Caki2 (cell line): ENCODE measurements at regions not wholly inside any gene's neighbourhood (a gene's known extent, or its start where the extent isn't known, plus 50 kb on each side); places are given as distances from the start of the nearest gene placed in this dataset.

Experiments
- DNase-seq: peaks from one replicate; pipeline ENCODE4 v3.0.0-alpha.2; 2015; ENCODE audit warnings: low read depth
- in situ Hi-C: cut with HindIII; loops from 2 replicates; pipeline ENCODE4 v1.10.0; 2016; ENCODE audit warnings: low sequenced_read_pairs, low pct_unique_long_range_greater_than_20kb, mixed read lengths

DNA sequence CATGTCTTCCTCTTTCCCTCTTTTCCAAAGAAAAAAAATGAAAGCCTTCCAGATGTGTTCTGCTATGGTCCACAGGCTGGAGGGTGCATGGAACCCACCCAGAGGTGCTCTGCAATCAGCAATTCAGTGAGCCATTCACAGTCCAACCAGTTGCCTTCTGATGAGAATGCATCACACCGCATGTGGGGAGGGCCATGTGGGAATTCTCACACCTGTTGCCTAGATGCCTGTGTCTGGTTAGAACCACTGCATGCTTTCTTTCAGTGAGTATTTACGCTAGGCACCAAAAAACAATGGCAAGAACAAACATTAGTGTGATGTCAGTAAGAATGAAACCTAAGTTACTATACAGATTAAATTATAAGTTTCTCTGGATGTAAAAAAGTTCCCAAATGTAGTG, 311.6 kb upstream of the CDYL start:
- in situ Hi-C loops = no loop called here
- no peak for DNase-seq

DNA sequence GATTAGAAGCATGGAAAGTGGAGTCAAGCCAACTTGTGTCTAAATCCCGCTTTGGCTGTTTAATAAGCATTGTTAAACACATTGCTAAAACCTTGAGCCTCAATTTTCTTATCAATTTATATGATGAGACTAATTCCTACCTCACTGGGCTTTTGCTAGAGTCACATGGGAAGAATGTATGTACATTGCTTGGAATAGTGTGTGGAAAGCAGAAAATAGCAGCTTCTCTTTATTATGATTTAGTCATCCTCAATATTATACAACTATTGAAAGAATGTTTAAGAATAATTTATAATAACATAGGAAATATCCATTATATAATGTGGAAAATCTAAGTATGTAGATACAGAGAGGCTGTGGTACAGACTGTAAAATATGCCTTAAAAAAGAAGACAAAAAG, 313.0 kb upstream of the CDYL start:
- in situ Hi-C loops = no loop called here
- no peak for DNase-seq

DNA sequence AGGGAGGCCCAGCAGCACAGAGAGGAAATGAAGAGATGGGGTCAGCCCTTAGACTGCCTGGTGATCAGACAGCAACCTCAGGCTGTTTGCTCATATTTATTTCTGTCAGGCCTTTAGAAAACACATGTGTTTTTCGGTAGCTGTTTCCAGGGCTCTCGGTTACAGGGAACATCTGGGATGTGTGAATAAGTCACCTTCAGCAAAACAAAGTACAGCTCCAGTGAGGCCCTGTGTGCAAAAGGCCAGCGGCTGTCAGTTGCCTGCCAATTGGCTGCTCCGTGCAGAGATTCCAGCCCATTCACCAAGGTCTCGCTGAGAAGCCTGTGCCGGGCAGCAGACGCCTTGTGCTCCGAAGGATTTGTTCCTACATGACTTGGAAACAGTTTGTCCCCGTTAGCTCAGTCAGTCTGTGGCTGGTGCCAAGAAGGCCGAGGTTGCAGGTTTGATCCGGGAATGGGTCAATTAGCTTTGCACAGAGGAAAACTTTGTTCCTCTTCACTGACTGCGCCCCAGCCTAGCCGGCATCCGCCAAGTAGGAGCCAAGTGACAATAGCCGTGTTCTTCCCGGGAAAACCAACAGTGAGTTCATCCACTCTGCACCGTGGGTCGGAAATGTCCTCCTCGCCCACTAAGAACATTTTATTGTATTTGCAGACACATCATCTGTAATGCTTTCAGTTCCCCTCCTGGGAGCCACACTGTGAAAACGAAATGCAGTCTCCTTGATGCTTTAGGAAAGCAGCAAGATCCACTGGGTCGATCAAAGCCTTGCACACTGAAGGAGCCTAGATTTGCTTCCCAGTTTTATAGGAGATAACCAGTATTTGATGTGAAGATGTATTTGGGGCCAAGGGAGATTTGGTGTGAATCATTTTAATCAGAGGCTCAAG, 315.4 kb upstream of the CDYL start:
- in situ Hi-C loops = no loop called here
- DNase-seq = no peak

DNA sequence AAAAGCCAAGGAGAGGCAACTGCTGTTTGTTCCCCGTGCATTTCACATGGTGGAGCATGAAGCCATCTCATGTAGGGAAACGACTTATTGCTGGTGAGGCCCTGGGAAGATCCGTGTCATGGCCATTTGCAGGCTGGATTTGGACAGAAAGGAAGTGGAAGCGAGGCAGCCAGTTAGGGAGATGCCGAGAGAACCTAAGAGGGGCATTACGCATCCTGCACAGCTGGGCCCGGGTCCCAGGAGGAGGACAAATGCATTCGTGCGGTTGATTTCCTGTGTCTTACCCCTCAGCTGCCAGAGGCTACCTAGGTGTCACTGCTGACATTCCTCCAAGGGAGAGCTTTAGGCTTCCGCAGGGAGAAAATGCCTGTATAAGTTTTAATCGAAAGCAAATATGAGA, 316.2 kb upstream of the CDYL start:
- in situ Hi-C loops = no loop called here
- DNase-seq = no peak

DNA sequence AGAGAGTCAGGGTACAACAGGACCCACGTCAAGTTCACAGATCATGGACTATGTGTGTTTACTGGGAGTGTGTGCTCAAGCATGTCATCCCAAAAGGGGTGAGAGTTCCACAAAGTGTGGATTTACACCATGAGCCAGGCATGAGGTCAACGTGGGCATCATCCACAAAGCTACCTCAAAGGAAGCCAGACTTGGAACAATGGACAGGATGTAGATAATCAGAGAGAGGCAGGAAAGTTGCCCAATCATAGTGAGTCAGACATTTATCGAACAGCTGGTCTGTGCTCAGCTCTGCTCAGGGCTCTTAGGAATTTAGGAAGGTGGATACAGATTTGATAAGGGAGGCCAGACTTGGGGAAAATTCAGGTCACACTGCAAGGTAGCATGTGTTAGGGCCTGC, 317.2 kb upstream of the CDYL start:
- DNase-seq = peak; percentile 17
- in situ Hi-C loops = no loop called here

DNA sequence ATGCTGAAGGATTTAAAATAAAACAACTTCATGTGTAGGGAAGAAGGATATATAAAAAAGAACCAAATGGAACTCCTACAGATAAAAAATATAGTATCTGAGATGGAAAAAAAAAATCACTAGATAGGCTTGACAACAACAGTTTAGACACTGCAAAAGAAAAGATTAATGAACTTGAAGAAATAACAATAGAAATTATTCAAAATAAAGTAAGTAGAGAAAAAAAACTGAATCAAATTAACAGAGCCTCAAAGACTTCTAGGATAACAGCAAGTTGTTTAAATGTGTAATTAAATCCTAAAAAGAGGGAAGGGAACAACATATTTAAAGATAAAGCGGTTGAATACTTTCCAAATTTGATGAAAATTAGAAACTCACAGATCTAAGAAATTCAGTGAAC, 316.3 kb upstream of the ECI2 start:
- no peak for DNase-seq
- in situ Hi-C loops = no loop called here

DNA sequence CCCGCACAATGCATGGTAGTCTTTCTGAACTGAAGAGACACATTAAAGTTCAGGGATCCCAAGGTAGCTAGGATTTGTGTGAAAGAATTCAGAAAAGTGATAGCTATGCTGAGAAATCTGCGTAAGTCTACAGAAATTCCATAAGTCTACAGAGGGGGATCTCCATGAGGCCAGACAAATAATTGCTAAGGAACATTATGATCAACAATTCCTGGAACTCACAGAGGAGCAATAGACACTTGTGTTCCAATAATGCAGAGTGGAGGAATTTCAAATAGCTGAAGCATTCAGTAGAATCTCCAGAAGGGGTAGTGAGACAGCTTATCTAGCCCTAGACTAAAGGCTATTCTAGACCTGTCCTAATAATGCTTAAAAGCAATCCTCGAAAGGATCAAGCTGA, 315.7 kb upstream of the ECI2 start:
- DNase-seq = no peak
- in situ Hi-C loops = no loop called here

DNA sequence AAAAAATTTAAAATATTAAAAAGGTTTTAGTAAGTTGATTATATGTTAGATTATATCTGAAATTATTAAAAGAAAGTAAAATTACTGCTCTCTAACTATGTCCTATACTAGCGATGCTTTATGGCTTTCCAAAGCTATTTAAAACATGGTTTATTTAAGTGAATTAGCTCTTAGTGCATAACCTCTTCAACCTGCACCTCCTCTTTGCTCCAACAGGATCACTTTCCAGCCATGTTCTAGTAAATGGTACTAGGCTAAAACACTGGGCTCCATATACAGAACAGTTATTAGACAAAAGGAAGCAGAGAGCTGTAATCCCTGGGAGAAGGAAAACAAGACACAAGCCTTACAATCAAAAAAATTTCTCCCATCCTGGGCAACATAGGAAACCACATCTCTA, 314.9 kb upstream of the ECI2 start:
- no peak for DNase-seq
- in situ Hi-C loops = no loop called here

DNA sequence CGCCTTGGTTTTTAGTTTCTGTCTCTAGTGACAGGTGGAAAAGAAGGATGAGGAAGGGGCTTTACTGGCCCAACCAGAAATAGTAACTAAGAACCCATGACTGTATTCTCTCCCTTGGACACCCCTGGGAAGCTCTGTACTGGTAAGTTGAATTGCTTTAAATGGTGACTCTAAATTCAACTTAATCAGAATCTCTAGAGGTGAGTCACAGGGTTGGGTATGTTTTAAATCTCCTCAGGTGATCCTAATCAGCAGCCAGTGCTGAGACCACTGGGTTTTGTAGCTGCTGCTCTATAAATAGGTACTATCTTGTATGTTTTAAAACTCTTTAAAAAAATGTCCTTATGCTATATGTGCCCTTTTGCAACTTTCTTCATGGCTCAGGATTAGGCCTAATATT, 314.0 kb upstream of the ECI2 start:
- in situ Hi-C loops = no loop called here

DNA sequence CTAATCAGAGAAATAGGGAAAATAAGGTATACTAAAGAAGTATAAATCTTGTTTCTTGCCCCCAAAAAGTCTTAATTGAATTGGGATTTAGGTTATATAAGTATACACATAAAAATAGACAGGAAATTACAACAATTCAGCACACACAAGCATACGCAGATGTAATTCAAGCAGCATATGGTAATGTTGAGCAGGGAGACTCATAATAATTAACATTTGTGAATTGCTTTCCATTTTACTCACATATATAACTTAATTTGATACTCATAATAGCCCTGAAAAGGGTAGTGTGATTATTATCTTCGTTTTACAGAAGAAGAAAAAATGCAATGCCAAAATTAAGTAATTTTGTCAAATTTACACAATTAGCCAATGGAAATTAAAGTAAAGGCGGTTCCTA, 313.5 kb upstream of the ECI2 start:
- in situ Hi-C loops = no loop called here
- DNase-seq = no peak

More for the DNA sequence above, 314.0 kb upstream of the ECI2 start:
- no peak for DNase-seq

DNA sequence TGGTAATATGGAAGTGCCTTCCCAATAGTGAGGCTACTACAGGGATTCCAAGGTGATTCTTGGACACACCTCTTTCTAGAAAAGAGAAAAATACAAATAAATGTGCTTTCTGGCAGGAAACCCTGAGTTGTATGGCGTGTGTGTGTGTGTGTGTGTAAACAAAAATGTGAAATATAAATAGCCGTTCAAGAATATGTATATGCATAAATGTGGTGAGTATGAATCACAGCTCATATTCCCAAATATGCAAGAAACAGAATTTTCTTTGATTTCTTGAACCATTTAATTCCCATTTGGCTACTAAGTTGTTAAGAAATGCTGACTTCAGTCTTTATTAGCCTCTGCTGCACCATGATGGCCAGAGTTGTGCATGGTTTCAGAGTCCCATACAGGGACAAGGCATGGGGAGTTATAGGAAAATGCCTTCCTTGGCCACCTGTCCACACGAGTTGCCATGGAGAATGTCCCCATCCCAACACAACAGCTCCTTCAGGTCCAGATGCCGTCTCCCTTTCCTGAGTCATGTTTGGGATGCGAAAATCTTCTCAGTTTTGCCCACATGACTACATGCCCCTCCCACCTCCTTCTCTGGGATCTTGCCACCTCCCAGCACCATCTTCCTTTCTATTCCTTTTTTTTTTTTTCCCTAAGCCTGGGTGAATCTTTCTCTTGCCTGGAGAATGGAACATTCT, 312.4 kb upstream of the ECI2 start:
- DNase-seq = no peak
- in situ Hi-C loops = no loop called here

DNA sequence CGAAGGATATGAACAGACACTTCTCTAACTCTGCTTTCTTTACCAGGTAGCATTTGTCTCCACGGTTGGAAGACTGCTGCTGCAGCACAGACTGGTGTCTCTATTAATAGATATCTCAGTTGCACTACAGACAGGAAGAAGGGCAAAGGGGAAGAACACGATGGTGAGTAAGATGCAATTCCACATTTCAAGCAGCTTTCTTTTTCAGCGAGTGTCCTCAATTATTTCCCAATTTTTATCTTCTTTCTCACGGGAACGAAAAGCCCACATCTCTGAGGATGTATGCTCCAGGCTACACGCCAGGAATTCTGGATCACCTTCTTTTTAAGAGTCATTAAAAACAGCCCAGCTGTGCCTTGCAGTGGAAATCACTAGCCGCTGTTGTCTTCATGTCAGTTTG, 311.6 kb upstream of the ECI2 start:
- in situ Hi-C loops = no loop called here
- DNase-seq = no peak

DNA sequence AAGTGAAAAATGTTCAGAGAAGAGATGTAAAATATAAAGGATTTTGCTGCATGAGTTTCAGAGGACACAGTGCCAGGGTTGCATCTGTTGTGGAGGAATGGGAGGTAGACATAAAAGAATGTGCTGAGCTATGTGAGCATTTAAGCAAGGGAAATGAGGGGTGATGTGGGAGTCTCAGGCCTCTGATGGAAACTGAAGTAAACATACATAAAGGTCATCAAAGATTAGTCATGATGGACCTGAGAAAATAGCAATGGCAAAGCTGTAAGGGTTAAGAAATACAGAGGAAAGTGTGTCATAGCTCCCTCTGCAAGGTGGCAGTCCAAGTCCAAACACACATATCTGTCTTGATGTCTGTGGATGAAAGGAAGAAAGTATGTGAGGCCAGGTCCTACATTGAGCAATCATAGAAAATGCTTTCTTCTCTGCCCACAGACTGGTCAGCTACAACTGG, 306.6 kb upstream of the ECI2 start:
- DNase-seq = peak; percentile 6
- in situ Hi-C loops = no loop called here

DNA sequence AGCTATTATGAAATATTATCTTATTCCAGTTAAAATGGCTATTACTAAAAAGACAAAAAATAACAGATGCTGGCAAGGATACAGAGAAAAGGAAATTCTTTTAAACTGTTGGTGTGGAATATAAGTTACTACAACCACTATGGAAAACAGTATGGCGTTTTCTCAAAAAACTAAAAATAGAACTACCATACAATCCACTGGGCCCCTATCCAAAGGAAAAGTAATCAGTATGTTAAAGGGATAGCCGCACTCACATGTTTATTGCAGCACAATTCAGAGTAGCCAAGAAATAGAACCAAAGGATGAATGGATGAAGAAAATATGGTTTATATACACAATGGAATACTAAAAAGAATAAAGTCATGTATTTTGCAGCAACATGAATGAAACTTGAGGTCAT, 303.8 kb upstream of the ECI2 start:
- no peak for DNase-seq
- in situ Hi-C loops = no loop called here

DNA sequence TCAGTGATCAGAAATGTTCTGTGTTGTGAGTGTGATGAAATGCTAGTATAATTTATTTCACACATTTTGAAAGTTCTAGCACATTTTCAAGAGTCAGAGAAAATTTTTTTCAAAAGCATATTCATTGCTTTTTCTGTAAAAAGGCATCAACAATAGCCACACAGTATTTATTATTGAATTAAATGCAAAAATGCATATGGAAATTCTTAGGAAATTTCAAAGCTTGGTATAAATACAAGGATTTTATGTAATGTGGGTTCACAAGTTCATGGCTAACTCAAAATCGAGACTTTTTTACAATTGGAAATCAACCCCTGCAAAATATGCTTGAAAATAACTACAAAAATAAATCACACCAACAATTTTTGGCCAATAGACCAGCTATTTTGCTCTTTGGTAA, 302.0 kb upstream of the ECI2 start:
- DNase-seq = no peak
- in situ Hi-C loops = no loop called here

DNA sequence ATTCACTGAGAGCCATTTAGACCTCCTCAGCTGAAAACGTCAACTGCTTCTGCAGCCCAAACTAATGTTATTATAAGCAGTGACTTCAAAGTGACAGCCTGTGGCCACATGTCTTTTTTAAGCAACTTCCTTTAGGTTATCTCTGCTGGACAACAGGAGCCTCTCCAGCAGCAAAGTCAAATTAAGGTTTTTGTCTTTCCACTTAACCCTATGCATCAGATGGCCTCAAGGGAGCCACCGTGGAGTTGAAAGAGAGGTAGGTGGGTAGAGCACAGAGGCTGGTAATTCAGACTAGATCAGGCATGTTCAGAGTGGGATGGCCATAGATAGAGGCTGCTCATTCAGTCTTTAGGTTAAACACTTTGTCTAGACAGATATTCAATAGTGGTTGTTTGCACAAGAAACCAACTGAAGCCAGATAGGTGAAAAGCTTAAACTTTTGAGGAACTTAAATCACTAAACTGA, 300.6 kb upstream of the ECI2 start:
- in situ Hi-C loops = no loop called here
- DNase-seq = no peak

DNA sequence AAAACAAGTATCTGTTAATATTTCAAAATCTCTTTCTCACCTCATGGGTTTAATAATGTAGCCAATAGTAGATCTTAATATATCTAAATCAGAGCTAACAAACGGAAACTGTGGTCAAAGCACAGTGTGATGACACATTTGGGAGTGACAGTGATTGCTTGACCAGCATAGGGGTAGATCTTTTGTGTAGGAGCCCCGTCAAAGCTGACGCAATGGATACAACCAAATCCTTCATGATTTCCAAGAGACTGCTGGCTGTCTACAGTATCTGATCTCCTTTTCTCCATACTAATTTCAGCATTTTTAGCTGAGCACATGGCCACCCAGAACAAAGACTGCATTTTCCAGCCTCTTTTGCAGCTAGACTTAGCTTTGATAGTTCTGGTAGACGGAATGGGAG, 299.3 kb upstream of the ECI2 start:
- no peak for DNase-seq
- in situ Hi-C loops = no loop called here

DNA sequence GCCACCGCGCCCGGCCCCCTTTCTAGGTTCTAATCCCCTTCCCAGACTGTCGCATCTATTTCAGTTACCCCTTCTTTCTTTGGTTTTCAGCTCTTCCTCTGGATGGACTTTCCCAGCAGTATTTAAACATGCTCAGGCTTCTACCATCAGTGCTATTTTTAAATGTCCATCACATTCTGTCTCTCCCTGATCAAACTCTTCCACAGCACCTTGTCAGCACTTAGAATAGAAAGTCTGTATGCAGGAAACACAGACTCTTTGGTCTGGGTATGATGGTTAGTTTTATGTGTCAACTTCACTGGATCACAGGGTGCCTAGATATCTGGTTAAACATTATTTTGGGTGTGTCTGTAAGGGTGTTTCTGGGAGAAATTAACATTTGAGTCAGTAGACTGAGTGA, 297.8 kb upstream of the ECI2 start:
- in situ Hi-C loops = no loop called here

DNA sequence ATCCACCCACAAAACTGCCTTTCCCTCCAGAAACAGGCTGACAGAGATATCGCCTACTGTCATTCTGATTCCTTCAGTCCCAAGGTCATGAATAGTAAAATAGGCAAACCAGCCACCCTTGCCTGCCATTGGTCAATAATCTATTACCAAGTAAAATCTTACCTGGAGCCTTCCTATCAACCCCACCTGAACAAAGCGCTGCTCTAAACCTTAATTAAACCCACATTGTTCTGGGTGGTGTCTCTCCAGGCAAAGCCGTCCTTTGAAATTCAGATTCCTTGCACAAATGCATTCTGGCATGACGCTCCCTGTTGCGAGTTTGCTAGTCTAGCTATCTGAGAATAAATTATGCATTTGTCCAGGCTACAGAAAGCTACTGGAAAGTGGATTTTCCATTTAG, 291.6 kb upstream of the ECI2 start:
- in situ Hi-C loops = no loop called here
- no peak for DNase-seq

More for the DNA sequence above, 297.8 kb upstream of the ECI2 start:
- DNase-seq = no peak

DNA sequence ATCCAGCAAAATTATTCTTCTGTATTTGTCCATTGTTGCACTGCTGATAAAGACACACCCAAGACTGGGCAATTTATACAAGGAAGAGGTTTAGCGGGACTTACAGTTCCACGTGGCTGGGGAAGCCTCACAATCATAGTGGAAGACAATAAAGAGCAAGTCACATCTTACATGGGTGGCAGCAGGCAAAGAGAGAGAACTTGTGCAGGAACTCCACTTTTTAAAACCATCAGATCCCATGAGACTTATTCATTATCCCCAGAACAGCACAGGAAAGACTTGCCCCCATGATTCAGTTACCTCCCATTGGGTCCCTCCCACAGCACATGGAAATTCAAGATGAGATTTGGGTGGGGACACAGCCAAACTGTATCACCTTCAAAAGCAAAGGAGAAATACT, 286.5 kb upstream of the ECI2 start:
- in situ Hi-C loops = no loop called here
- no peak for DNase-seq
